NCI-H1092 treated with DMSO at 0.1 percent for 48 hours (cell line): ENCODE measurements at regions not wholly inside any gene's neighbourhood (a gene's known extent, or its start where the extent isn't known, plus 50 kb on each side); places are given as distances from the start of the nearest gene placed in this dataset.
"Not testable (repeated sequence)": the region's sequence is repeated elsewhere in the genome, so short reads cannot be mapped to it uniquely, and the experiment has no call there.

Source experiments
- DNase-seq: peaks from one replicate; lab custom pipeline; 2025; lab: John Stamatoyannopoulos, UW

GRCh38 chr11:42992594-42992993, 319.2 kb upstream of the API5 start:
- DNase-seq, result no peak

GRCh38 chr11:42996421-42997307, 315.1 kb upstream of the API5 start:
- peak; percentile 90 for DNase-seq

- DNase-seq, result not testable (repeated sequence)
Observed at GRCh38 chr11:43004879-43005278, 306.9 kb upstream of the API5 start.

GRCh38 chr11:43010042-43010441, 301.8 kb upstream of the API5 start:
- DNase-seq, result no peak

DNA sequence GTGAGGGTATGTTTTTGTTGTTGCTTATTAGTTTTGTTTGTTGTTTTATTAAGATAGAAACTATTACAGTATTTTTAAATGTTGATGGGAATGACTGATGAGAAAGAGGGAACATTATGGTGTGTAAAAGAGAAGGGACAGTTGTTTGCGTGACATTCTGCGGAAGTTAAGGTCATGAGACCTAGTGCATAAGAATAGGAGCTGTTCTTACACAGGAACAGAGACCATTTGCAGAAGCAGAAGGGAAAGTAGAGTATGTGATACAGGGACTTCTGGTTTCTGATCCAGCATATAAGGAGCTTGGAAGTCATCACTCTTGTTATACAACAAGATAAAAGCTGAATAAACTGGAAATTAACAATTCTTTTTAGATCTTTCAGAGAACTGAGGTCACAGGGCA, 299.2 kb upstream of the API5 start:
- DNase-seq, result no peak

DNA sequence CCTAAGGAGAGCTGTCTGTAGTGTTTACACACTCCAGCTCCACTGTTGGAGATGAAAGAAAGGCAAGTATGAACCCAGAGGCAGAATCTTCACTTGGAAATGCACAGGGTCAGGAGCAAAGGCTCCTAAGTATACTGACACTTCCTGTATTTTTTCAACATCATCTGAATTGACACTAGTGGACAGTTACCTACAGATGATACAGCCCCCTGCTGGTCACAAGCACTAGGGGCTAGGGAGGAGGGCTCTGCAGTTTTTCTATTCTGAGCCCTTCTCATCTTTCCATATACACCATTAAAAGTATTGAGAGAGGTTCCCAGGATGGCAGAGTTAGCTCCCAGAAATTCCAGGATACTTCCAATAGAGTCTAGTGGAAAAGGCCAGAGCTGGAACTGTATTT, 290.3 kb upstream of the API5 start:
- peak; percentile 53 for DNase-seq

- DNase-seq, result no peak
Observed at GRCh38 chr11:43034341-43034740, 277.5 kb upstream of the API5 start.

- no peak for DNase-seq
Observed at GRCh38 chr11:43035086-43035485, 276.7 kb upstream of the API5 start.

DNA sequence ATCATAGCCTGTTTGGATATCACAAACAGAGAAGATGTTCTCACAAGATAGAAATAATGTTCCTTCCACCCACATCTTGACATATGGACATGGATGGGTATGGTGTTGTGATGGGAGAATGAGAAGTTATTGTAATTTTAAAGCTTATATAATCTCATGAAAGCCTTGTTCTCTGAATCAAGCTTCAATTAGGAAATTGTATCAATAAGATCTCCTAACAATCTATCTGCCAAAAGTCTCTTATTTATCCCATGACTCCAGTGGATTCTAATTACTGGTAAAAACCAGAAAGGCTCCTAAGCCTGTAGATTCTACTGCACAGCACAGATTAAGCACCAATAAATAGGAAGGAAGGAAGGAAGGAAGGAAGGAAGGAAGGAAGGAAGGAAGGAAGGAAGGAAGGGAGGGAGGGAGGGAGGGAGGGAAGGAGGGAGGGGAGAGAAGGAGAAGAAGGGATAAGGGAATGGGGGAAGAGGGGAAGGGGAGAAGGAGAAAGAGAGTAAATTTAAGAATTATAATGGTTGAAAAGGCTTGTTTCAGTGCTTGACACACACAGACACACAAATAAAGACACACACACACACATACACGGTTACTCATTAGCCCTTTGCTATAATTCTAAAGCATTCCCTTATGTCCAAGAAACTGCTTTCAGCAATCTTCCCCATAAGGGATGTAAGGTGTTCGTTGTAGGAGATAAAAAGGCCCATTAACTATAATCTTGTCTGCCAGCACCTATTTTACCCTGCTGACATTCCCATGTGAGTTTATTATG, 258.0 kb upstream of the API5 start:
- DNase-seq, result no peak

GRCh38 chr11:43067681-43068080, 244.1 kb upstream of the API5 start:
- no peak for DNase-seq

GRCh38 chr11:43071338-43071737, 240.5 kb upstream of the API5 start:
- DNase-seq, result no peak

DNA sequence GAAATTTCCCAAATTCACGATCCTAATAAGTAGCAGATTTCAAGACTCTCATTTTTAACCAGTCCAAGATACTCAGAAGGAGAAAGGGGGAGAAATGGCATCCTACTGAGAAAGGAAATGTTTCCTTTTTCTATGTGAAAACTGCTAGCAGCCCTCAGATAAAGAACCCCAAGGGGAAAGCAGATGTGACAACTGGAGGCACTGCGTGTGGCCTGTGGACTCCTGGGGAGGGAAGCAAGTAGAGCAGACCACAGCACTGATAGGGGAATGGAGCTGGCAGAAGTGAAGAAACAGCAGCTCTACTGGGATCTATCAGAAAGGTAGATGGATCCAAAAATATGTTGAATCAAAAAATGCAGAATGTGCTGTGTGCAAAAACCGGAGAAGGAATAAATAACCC, 239.7 kb upstream of the API5 start:
- no peak for DNase-seq

GRCh38 chr11:43072911-43073310, 238.9 kb upstream of the API5 start:
- no peak for DNase-seq

DNA sequence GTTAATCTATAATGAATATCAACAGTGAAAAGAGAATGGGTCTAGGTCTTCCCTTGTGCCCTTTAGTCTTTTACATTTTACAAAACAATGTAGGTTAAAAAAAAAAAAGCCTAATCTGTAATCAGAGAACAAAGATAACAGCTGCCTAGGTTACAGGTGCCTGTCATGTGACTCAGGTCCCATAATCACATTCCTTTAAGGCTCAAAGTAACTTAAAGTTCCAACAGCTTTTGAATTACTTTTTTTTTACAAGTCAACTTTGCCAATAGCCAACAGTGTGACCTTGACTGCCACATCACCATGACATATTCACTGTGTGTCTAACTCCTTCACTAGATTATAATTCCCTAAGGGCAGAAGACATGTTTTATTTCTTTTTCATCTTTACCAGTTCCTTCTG, 237.0 kb upstream of the API5 start:
- DNase-seq, result no peak

DNA sequence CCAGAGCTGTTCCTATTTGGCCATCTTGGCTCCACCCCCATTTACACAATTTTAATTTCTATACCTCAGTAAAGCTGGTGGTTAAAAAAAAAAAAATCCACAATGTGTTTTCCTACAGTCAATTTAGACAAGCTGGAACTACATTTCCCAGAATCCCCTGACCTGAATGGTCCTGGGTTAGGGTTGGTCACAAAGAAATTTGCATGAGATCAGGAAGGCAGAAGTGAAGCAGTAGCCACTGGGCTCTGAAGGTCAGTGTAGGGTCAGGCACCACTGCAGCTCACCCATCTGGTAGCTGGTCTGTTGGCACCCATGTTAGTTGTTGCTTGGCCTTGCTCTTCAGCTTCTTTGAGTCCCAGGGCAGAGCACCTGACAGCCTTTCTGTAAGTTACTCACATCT, 210.7 kb upstream of the API5 start:
- DNase-seq, result no peak

DNA sequence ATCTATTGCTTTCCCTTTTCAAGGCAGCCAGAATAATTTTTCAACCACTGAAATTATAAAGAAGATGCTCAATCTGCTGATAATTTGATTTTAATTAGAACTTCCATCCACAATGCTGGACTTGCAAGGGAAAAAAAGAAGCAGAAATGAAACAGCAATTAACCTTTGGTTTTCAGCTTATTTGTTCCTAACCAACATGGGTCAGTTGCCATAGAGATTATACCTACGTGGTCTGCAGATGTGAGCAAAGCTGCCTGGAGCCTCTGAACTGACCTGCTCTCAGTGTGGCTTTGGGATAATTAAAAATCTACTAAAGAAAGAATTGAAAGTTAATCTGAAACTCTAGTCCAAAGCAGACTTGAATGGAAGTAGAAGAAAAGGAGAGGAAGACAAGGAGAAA, 195.7 kb upstream of the API5 start:
- no peak for DNase-seq

GRCh38 chr11:43119275-43119970, 192.4 kb upstream of the API5 start:
- DNase-seq, result no peak

DNA sequence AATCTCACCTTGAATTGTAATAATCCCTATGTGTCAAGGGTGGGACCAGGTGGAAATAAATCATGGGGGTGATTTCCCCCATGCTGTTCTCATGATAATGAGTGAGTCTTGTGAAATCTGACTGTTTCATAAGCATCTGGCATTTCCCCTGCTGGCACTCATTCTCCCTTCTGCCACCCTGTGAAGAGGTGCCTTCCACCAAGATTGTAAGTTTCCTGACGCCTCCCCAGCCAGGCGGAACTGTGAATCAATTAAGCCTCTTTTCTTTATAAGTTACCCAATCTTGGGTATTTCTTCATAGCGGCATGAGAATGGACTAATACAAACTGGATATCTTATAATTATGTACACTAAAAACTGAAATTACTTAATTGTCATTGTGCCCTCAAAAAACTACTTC, 189.2 kb upstream of the API5 start:
- DNase-seq, result no peak

- DNase-seq, result no peak
Observed at GRCh38 chr11:43123443-43123842, 188.4 kb upstream of the API5 start.

- DNase-seq, result no peak
Observed at GRCh38 chr11:43124272-43124935, 187.4 kb upstream of the API5 start.

GRCh38 chr11:43129329-43129728, 182.5 kb upstream of the API5 start:
- no peak for DNase-seq

DNA sequence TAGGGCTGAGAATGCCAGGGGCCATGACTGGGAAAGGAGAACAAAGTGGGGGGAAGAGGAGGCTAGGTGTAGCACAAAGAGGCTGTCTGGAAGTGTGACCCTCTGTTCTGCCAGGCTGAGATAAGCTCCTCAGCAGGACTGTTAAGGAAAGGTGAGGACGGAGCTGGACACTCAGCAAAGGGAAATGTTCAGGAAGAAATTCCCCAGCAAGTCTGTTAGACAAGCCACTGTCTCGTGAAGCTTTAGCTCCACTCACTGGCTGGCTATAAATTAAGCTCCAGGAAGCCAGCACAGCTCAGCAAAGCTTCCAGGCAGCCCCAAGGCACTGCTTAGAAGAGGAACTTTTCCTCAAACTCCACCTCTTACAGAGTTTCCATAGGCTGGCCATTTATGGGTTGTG, 181.2 kb upstream of the API5 start:
- DNase-seq, result no peak
